ENCODE measurements at regions not wholly inside any gene's neighbourhood (a gene's known extent, or its start where the extent isn't known, plus 50 kb on each side); places are given as distances from the start of the nearest gene placed in this dataset.

- no peak for DNase-seq
These were observed 53.3 kb downstream of the C7orf25 start for GRCh38 chr7:42858570-42858969.

DNA sequence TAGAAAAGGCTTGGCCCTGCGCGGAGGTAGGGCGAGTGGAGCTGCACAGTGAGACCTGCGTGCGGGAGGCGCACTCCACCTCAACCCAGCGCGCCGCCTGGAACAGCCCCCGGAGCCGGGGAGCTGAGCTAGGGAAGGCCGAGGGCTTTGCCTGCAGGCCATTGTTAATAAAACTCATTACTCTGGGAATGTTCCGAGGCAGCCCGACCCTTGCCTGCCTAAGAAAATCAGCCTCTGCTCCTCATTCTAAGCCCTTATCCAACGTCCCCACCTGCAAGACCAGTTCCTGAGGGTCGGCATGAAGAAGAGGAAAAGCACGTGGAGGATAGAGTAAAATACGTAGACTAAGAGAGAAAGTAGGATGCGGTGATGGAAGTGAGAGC, 55.3 kb downstream of the C7orf25 start:
- DNase-seq, result no peak

- peak; percentile 6 for DNase-seq
These were observed 57.2 kb downstream of the C7orf25 start for GRCh38 chr7:42854571-42855118.

- no peak for DNase-seq
These were observed 59.3 kb downstream of the C7orf25 start for GRCh38 chr7:42852531-42852930.

DNA sequence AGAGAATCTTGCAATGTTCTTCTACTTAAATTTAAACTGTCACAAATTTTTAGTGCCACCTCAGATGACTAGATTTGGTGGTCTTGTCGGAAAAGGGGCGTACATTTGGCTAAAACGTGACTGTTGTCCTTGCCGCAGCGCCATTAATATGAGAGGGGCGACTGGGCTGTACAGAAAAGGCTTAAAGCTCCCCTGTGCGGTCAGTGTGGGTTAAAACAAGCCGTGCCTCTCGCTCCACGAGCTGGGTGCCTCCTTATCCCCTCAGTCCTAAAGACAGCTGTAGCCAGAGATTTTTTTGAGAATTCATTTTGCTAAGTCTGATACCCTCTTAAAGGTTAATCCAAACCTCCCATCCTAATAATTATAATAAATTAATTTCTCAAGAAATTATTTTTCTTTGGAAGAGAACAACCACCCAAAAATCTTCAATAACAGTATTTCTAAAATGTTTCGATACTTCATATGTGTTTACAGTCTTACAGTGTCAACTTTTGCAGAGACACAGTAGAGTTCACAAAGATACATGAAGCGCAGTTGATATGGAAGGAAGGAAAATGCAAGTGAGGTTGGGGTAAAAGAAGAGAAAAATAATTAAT, 68.6 kb downstream of the C7orf25 start:
- no peak for DNase-seq

DNA sequence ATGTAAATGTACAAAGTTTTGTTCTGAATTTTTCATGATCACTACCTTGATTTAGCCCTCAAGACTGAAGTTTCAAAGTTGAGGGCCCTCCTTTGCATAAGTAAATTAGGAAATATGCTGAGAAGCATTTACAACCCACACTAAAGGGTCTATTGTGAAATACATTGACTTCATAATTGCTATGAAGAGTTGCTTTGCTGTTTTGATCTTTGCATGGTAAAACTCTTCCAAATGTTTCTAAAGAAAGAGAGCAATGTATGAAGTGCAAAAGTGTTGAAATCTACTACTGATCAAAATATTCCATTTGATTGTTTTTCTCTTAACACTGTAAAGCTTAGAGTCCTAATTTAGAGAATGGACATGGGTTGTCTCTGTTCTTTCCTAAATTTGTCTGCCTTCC, 77.2 kb downstream of the C7orf25 start:
- no peak for DNase-seq

GRCh38 chr7:42833411-42833810, 78.5 kb downstream of the C7orf25 start:
- no peak for DNase-seq

DNA sequence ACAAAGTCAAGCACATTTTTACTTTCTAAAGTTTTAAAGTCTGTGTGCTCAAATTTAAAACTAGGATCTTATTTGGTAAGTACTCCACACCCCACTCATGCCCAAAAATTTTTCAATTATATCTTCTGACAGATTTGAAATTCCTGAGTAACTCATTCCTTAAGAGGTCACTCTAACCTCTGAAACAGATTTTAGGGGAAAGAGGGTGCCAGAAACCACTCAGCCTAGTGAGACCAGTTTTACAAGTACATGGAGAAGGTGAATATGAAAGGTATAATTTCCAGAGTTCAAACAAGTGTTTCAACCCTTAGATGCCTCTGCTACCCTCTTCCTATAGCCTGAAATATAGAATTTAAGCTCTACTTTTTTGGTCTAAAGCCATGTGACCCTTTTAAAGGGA, 79.2 kb downstream of the C7orf25 start:
- no peak for DNase-seq

DNA sequence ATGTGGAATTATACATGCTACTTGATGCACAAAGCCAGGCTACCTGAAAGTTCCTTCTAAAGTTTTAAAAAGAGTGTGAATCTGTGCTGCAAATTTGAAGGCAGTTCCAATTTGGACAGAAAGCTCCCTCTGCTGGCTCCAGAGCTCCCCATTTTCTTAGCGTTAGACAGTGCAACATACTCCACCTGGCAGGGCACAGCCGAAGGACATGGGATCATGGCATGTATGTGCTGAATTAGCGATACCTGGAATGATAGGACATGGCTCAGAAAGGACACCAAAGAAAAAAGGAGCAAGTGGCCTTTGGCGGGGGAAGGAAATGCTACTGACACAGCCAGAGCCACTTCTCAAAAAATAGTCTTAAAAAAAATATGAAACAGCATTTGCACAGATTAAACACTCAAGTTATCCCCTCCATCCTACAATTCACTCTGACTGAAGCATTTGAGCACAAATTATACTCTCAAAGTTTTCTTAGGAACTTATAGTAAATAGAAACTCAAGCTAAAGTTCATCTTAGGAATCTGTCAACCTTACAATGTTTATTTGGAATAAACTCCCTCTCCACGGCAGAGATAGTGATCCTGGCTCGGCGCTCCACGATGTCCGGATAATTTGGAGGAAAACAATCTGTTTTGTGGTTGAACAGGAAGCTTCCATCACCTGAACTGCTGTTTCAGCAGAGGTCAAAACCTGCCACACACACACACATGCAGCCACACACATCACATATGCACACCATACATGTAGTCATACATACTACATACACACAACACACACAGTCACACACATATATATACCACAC, 80.0 kb downstream of the C7orf25 start:
- no peak for DNase-seq

DNA sequence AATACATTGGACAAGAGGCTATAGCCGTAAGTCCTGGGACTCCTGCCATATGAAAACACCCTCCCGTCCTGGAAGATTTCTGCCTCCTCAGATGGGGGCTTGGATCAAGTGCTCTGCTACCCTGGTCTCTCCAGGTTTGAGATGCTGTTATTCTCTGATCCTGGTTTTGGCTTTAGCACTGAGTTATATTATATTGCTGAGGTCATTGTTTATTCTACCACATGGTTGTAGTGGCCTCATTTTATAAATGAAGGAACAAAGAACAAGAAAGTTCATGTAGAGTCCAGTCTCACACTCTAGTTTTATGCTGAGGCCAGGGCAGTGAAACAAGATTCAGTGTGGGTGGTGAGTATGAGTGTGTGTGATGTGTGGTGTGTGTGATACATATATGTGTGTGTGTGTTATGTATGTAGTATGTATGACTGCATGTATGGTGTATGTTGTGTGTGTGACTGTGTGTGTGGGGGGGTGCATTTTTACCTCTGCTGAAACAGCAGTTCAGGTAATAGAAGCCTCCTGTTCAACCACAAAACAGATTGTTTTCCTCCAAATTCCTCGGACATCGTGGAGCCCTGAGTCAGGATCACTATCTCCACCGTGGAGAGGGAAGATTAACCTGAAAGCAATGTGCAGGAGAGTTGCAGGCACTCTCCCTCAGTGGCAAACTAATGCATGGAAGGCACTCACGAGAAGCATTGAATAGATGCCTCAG, 80.7 kb downstream of the C7orf25 start:
- no peak for DNase-seq

DNA sequence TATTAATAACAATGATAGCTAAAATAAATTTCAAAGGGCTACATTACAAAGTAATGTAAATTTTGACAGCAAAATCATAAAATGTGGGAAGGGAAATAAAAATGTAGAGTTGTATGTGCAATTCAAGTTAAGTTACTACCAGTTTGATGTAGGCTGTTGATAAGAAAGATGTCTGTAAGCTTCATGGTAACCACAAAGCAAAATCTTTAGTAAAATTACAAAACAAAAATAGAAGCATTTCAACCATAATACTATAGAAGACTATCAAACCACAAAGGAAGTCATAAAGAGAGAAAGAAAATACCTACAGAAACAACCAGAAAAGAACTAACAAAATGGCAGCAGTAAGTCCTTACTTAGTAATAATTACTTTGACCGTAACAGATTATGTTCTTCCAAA, 99.1 kb downstream of the C7orf25 start:
- no peak for DNase-seq

DNA sequence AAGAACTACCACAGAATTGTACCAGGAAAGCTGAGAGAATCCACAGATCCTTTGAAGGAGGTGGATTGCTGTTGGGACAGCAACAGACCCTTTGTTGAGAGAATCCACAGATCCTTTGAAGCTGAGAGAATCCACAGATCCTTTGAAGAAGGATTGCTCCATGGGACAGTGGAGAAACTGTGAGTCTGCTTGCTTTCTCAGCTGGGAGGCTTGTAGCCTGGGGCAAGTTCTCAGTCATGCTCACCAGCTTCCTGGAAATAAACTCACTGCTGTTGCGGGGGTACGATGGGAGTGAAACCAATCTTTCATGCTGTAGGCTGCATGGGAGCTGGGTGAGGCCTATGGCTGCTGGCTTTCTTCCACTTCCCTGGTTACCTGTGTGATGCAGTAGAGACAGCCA, 106.3 kb downstream of the C7orf25 start:
- no peak for DNase-seq

GRCh38 chr7:42794673-42795072, 117.2 kb downstream of the C7orf25 start:
- no peak for DNase-seq

DNA sequence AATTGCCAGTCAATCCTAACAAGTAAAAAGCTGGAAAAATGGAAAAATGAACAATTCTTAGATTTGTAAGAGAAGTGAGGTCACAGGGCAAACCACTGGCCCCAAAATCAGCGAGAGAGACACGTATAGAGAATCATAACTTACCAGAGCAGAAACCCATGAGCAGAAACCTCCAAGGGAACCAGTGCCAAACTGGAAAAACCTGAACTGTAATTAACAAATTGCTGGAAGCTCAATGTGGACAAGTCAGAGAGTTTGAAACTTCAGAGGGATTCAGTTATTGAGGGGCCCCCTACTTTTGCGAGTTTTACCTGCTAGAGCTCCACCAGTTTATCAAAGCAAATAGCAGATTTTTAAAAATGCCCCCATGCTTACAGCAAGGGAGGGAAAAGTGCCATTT, 119.0 kb downstream of the C7orf25 start:
- no peak for DNase-seq

- no peak for DNase-seq
These were observed 121.7 kb downstream of the C7orf25 start for GRCh38 chr7:42790196-42790595.

DNA sequence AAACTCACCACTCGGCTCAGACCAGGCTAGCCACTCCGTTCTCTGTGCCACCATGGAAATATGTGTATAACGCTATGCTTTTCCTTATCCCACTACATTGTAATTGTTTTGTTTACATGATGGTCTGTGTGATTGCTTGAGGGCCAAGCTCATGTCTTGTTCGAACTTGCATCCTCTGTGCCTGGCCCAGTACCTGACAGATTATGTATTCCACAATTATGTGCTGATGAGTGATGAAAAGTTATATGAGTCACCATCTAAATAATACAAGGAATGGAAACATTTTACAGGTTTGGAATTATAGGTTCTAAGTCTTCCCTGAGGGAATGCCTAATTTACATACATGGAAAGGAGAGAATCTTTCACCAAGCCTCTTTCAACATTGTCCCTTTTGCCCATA, 137.4 kb downstream of the C7orf25 start:
- no peak for DNase-seq

DNA sequence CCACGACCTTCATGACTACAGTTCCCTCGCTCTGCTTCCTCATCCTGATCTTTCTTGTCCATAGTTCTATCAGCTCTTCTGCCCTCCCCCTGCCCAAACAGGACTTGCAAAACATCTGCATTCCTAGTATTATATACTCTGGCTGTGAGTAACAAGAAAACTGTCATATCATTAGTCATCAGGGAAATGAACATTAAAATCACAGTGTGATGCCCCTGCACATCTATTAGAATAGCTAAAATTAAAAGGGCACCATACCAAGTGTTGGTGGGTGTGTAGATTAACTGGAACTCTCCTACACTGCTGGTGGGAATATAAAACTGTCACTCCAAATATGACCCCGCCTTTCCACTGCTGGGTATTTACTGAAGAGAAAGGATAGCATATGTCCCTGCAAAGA, 141.8 kb downstream of the C7orf25 start:
- no peak for DNase-seq

- no peak for DNase-seq
These were observed 143.8 kb downstream of the C7orf25 start for GRCh38 chr7:42768045-42768444.

DNA sequence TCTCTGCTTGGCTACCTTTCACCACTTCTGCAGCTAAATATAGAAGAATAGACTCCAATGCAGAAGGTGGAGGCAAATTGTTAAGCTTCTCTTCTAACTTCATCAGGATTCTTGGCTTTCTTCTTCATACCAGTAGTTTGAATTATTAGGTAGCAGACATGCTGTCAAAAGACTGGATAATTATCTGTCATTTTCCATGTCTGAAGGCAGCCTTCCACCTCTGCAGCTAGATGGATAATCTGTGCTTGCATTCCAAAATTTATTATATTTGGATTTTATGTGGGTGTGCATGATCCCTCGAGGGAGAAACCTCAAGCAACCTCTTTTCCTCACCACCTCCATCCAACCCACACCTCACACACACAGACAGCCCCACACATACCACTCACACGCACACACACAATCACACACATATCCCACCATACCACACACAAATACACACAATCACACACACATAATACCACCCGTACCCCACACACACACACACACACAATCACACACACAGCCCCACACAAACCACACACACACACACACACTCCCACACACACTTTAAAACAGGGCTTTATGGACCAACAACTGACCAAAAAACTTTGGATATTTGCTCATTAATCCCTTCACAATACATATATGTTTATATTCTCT, 145.0 kb downstream of the C7orf25 start:
- no peak for DNase-seq

DNA sequence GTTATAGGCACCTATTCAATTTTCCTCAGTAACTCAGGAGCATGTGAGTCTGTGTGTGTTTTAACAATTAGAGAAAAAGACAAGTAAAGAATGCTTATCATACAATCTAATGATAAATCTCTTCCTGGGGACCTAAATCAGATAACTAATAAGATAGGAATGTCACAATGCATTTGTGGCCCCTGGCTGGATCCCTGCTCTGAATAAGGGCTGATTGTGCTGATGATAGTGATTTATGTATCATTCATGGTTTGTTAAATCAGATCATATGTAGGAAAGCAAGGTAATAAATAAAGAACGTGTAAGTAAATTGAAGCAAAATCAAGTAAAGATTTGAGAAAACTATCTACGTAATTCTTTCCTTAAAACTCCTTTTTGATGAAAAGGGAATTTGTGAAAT, 145.9 kb downstream of the C7orf25 start:
- DNase-seq, result no peak

GRCh38 chr7:42763137-42763551, 148.7 kb downstream of the C7orf25 start:
- no peak for DNase-seq

- DNase-seq, result no peak
These were observed 150.4 kb downstream of the C7orf25 start for GRCh38 chr7:42761486-42761885.

- no peak for DNase-seq
These were observed 153.7 kb downstream of the C7orf25 start for GRCh38 chr7:42758124-42758523.
